GM12891 (cell line): ENCODE measurements at regions not wholly inside any gene's neighbourhood (a gene's known extent, or its start where the extent isn't known, plus 50 kb on each side); places are given as distances from the start of the nearest gene placed in this dataset.
A peak's percentile ranks its signal among the peaks of the same experiment; 100 is the strongest.

Source experiments
- DNase-seq: peaks from one replicate; pipeline ENCODE4 v3.0.0; 2011; ENCODE audit warnings: low spot score; ENCODE audit not compliant: insufficient read length
- FAIRE-seq: peaks from 2 replicates; lab custom pipeline; 2011; peaks lifted over from hg19 to GRCh38; lab: Jason Lieb, UNC
- PAX5 ChIP-seq: IDR thresholded peaks from 2 replicates; pipeline ENCODE4 v1.6.1; 2011; ENCODE audit warnings: low read length, moderate library complexity, mild to moderate bottlenecking; ENCODE audit not compliant: insufficient read depth, severe bottlenecking
- POLR2A ChIP-seq: IDR thresholded peaks from 2 replicates; pipeline ENCODE4 v1.6.1; 2011; ENCODE audit warnings: low read depth, low read length, control low read depth
- POLR2AphosphoS5 ChIP-seq: IDR thresholded peaks from 2 replicates; pipeline ENCODE4 v1.6.1; 2011; ENCODE audit warnings: low read depth, low read length, control low read depth
- POU2F2 ChIP-seq: IDR thresholded peaks from 2 replicates; pipeline ENCODE4 v1.6.1; 2011; ENCODE audit warnings: low read depth, mild to moderate bottlenecking, control low read depth, low read length, moderate library complexity
- SPI1 ChIP-seq: IDR thresholded peaks from 2 replicates; pipeline ENCODE4 v1.6.1; 2011; ENCODE audit warnings: low read depth, low read length, control low read depth
- TAF1 ChIP-seq: IDR thresholded peaks from 2 replicates; pipeline ENCODE4 v1.6.1; 2011; ENCODE audit warnings: low read depth, low read length, control low read depth

DNA sequence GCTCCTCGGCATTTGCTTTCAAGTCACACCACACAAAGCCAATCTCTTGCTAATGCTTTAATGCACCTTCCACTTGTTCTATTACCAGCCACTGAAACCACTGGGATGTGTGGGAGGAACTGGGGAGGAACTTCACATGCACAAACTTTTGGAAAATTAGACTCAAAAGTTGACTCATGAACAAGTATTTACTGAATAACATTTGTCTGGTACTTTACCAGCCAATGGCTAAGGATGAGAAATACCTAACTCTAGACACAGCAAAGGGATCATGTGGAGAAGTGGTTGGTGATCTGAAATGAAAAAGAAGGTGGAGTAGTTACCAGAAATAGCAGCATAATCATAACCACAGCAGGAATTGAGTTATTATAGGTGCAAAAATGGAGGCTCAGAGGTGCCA lies 554.0 kb upstream of the NOX3 start:
- DNase-seq (no peak), FAIRE-seq (no peak)
- no peak for TF ChIP-seq POLR2AphosphoS5
- TF ChIP-seq SPI1, result no peak
- no peak for TF ChIP-seq TAF1
- no peak for TF ChIP-seq POU2F2
- TF ChIP-seq PAX5, result no peak
- TF ChIP-seq POLR2A, result no peak

DNA sequence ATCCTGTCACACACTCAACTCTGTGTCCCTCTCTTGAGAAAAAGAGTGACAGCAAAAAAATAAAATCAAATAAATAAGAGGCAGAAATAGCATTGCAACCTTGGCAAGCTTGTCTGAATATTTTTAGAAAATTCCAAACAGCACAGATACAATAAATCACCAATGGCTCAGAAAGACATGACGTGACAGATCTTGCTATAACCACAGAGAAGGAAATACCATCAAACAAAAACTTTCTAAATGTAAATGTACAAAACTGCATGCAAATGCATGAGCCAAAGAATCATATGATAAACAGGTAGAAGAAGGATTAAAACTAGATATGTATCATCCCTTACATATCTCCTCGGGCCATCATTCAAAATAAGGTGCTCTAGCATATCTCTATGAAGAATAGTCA lies 549.2 kb upstream of the NOX3 start:
- no peak for DNase-seq
- FAIRE-seq, result no peak
- TF ChIP-seq POU2F2 (no peak), POLR2A (no peak), SPI1 (no peak)

DNA sequence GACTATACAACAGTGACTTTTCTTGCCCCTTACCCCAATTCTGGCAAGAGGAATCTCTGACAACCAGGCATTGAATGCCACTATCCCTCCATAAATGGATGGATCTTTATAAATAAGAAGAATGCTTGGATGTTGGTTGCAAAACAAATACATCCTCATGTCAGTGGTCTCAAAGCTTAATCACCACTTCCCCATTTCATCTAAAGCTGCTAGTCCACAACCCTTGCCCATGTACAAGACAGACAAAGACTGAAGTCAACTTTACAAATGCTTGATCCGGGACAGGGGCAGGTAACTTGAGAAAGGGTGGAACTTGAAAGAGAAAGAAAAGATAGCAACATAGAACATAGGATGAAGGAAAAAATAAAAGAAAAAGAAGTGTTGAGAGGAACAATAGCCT lies 540.5 kb upstream of the NOX3 start:
- TF ChIP-seq POU2F2 (no peak), SPI1 (peak; percentile 4; the same call in 1 of the 2 replicates), POLR2A (no peak)
- FAIRE-seq, result no peak
- no peak for DNase-seq

DNA sequence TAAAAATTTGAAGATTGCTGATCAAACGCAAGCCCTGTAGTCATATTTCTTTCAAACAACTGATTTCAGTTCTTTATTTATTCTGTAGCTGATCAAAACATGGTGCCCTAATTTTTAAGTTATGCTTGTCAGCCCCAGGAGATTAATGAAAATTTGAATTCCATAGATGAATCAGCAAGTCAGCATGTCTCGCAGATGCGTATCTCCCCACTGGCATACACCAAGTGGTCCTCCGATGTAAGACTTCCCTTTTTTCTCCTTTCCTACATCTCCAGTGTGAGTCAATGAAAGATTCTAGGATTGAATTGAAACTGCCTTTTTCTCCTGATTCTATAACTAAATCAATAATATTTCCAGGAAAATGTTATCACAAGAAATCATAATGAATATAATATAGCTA lies 539.6 kb upstream of the NOX3 start:
- FAIRE-seq, result no peak
- no peak for DNase-seq
- TF ChIP-seq POLR2AphosphoS5 (no peak), POLR2A (no peak), TAF1 (no peak), SPI1 (no peak), POU2F2 (no peak), PAX5 (no peak)

DNA sequence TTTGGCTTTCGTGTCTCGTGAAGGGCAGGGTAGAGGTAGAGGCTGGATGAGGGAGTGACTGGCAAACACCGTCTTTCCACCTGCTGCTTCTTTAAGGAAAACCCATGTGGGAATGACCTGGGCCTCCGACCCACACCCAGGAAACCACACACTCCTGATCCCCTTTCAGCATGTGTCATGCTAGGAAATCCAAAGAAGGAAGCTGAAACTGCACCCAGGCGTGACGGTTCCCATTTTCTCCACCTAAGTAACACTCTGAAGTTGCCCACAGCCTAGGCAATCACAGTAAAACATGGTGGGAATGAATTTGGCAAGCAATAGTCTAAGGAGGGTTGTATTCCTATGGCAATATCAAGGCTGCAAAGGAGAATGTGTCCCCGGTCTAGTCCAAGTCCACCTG lies 538.4 kb upstream of the NOX3 start:
- TF ChIP-seq TAF1, result no peak
- TF ChIP-seq POU2F2, result no peak
- no peak for TF ChIP-seq PAX5
- no peak for TF ChIP-seq POLR2AphosphoS5
- DNase-seq (no peak), FAIRE-seq (no peak)

DNA sequence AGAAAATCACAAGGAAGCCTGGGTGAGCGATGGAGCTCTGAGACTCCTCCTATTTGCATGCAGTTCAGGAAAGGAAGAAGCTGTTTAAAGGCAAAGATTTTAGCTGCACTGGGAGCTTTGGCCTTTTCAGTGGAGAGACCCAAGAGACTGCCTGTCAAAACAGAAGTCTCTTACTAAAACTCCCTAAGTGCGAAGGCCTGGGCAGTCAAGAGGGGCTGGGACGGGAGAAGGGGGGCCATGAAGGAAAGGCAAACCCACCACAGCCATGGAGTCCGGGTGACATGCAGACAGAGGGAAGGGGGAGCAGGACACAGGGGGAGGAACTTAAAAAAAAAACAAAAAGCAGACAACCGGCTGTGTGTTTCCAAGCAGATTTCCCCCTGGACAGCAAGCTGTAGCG lies 537.6 kb upstream of the NOX3 start:
- no peak for FAIRE-seq

DNA sequence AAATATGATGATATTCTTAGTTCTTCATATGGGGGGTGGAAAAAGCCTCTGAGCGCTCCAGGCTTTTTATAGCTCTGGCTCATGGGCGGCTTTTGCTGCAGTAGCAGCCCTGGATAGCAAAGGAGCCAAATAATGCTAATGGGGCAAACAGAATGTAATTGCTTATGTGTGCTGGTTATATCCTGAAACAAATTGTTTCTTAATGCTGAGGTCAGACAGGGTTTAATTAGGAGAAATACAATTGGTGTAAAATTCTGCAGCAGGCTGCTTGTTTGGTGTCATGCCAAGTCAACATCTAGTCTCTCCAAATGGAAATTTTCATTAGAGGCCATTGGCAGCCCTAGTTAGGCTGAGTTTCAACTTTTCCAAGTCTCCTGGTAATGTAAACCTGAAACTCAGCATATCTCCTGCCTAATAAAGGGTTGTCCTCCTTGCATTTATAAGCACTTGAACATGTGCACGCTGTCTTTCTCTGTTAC lies 530.1 kb upstream of the NOX3 start:
- DNase-seq (no peak), FAIRE-seq (no peak)
- no peak for TF ChIP-seq PAX5

More for the DNA sequence above, 537.6 kb upstream of the NOX3 start:
- TF ChIP-seq POLR2AphosphoS5, result no peak
- TF ChIP-seq SPI1, result no peak
- no peak for TF ChIP-seq TAF1
- TF ChIP-seq POU2F2, result no peak
- no peak for TF ChIP-seq PAX5
- no peak for TF ChIP-seq POLR2A
- no peak for DNase-seq

DNA sequence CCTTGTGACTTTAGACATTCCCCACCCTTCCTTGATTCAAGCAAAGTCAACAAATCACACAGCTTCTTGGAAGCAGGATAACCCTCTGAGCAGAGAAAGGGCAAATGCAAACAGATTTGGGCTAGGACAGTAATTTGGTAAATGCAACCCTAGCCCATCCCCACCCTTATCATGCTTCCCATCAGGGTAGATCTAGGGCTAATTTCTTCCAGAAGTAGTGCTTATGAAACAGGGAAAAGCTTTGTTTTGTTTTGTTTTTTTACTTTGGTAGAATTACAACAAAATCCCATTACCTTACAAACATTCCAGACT lies 525.1 kb upstream of the NOX3 start:
- TF ChIP-seq SPI1 (no peak), POLR2AphosphoS5 (no peak), POLR2A (no peak), PAX5 (no peak), POU2F2 (no peak), TAF1 (no peak)
- FAIRE-seq, result no peak

DNA sequence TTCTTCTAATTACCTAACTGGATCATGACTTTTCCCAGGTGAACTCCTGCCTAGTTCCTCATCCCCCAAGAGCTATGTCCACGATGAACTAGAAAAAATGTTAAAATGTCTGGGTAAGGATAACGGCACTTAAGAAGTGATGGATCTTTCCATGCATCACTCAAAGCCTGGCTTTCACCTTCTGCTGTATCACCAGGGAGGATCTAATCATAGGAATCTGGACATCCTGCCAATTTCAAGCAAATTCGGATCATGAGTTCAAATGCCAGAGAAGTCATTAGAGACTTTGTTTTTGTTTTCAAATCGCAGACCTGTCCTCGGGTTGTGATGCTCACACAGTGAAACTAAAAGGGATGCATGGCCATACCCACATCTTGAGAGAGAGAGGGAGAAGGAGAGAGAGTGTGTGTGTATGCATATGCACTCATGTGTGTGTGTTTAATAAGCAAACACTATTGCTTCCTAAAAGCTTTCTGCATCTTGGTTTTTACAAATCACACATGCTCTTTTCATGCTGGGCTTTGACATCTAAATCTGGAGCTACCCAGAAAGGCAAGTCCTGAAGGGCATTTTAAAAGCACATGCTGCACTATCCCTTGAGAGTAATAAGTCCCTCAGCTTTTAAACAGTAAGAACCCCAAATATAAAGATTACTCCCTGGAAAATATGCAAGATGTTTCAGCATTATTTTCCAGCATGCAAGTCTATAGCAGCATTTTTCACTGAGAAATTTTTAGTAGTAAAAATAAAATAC lies 524.6 kb upstream of the NOX3 start:
- no peak for FAIRE-seq
- TF ChIP-seq POLR2A, result no peak
- TF ChIP-seq TAF1, result no peak
- TF ChIP-seq PAX5, result no peak
- TF ChIP-seq POLR2AphosphoS5, result no peak
- no peak for TF ChIP-seq POU2F2
- TF ChIP-seq SPI1, result no peak
- no peak for DNase-seq

More for the DNA sequence above, 525.1 kb upstream of the NOX3 start:
- no peak for DNase-seq

DNA sequence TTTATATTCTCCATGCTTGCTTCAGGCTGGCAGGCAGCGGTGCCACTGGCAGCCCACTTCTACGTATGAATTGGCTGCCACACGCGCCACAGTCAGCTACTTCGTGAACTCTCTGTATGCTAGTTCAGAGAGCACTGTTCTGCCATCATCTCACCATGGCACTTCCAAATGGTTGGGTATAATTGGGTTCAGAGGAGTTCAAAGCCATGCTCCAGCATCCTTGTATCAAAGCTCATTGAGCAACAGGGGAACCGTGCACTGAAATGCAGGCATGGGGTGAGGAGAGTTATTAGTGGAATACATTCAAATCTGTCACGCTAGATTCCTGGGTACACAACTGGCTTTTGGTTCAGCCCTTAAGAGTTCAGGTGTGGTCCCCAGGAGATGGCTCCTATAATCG lies 519.9 kb upstream of the NOX3 start:
- TF ChIP-seq SPI1 (no peak), TAF1 (no peak), POLR2A (no peak), PAX5 (no peak), POU2F2 (no peak), POLR2AphosphoS5 (no peak)
- FAIRE-seq, result no peak
- no peak for DNase-seq
